ENCODE measurements at regions not wholly inside any gene's neighbourhood (a gene's known extent, or its start where the extent isn't known, plus 50 kb on each side); places are given as distances from the start of the nearest gene placed in this dataset.

GRCh38 chr3:124119056-124119716 is 127.3 kb upstream of the ROPN1 start:
- TF ChIP-seq SPI1 (IDR thresholded peaks at IDR 0.05; ENCODE audit: borderline replicate concordance, low read depth): no peak
- TF ChIP-seq POLR2AphosphoS5 (IDR thresholded peaks at IDR 0.05; ENCODE audit: low read depth): no peak
- no peak for TF ChIP-seq CTCF (IDR thresholded peaks at IDR 0.05; ENCODE audit: insufficient read depth, low read length)
- TF ChIP-seq, protein P1, sequence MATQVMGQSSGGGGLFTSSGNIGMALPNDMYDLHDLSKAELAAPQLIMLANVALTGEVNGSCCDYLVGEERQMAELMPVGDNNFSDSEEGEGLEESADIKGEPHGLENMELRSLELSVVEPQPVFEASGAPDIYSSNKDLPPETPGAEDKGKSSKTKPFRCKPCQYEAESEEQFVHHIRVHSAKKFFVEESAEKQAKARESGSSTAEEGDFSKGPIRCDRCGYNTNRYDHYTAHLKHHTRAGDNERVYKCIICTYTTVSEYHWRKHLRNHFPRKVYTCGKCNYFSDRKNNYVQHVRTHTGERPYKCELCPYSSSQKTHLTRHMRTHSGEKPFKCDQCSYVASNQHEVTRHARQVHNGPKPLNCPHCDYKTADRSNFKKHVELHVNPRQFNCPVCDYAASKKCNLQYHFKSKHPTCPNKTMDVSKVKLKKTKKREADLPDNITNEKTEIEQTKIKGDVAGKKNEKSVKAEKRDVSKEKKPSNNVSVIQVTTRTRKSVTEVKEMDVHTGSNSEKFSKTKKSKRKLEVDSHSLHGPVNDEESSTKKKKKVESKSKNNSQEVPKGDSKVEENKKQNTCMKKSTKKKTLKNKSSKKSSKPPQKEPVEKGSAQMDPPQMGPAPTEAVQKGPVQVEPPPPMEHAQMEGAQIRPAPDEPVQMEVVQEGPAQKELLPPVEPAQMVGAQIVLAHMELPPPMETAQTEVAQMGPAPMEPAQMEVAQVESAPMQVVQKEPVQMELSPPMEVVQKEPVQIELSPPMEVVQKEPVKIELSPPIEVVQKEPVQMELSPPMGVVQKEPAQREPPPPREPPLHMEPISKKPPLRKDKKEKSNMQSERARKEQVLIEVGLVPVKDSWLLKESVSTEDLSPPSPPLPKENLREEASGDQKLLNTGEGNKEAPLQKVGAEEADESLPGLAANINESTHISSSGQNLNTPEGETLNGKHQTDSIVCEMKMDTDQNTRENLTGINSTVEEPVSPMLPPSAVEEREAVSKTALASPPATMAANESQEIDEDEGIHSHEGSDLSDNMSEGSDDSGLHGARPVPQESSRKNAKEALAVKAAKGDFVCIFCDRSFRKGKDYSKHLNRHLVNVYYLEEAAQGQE (IDR thresholded peaks at IDR 0.05; ENCODE audit: insufficient replicate concordance, low read depth): no peak
- no peak for TF ChIP-seq GABPA (IDR thresholded peaks at IDR 0.05; ENCODE audit: low read depth)
- DNase-seq (ENCODE audit: low read depth in 1 of 2, low spot score in 1 of 2): no peak
- Histone ChIP-seq H3K27me3 (ENCODE audit: insufficient read depth, poor library complexity, severe bottlenecking) (peaks cover 2% of the 10 kb centered on the region), H3K27ac (replicated peaks) (no peak overlapping the region), H3K4me3 (replicated peaks; ENCODE audit: insufficient read depth, low read length) (no peak overlapping the region)

GRCh38 chr3:124121379-124122312 is 129.7 kb upstream of the ROPN1 start:
- TF ChIP-seq POLR2AphosphoS5 (IDR thresholded peaks at IDR 0.05; ENCODE audit: low read depth) (no peak), CTCF (IDR thresholded peaks at IDR 0.05; ENCODE audit: insufficient read depth, low read length) (no peak), GABPA (IDR thresholded peaks at IDR 0.05; ENCODE audit: low read depth) (no peak), SPI1 (IDR thresholded peaks at IDR 0.05; ENCODE audit: borderline replicate concordance, low read depth) (no peak)
- TF ChIP-seq, protein P1 (IDR thresholded peaks at IDR 0.05; ENCODE audit: insufficient replicate concordance, low read depth): no peak
- no peak overlapping the region for H3K27ac ChIP-seq (replicated peaks)
- H3K27me3 ChIP-seq (ENCODE audit: insufficient read depth, poor library complexity, severe bottlenecking): peaks cover 2% of the 10 kb centered on the region
- H3K4me3 ChIP-seq (replicated peaks; ENCODE audit: insufficient read depth, low read length): no peak overlapping the region
- DNase-seq (ENCODE audit: low read depth in 1 of 2, low spot score in 1 of 2): no peak

DNA sequence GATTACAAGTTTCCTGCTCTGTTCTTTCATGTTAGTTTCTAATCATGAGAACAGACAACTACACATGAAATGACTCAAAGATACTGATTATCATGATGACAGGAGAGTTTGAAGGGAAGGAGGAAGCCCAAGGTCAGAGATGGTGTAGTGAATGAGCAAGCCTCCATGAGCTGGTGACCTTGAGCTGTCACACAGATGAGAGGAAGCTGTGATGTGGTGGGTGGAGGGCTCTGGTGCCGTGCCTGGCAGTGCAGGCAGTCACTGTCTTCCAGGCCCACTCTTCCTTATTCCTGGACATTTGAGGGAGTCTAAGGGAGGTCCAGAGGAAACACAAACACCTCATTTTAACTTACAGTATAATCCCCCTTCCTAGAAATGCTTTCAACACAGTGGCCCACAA is 133.4 kb upstream of the ROPN1 start:
- DNase-seq (ENCODE audit: low read depth in 1 of 2, low spot score in 1 of 2): no peak
- Histone ChIP-seq H3K27me3 (ENCODE audit: insufficient read depth, poor library complexity, severe bottlenecking) (no peaks in the 10 kb centered on the region), H3K27ac (replicated peaks) (no peak overlapping the region), H3K4me3 (replicated peaks; ENCODE audit: insufficient read depth, low read length) (no peak overlapping the region)
- TF ChIP-seq, protein P1 (IDR thresholded peaks at IDR 0.05; ENCODE audit: insufficient replicate concordance, low read depth): no peak
- TF ChIP-seq CTCF (IDR thresholded peaks at IDR 0.05; ENCODE audit: insufficient read depth, low read length) (no peak), POLR2AphosphoS5 (IDR thresholded peaks at IDR 0.05; ENCODE audit: low read depth) (no peak), SPI1 (IDR thresholded peaks at IDR 0.05; ENCODE audit: borderline replicate concordance, low read depth) (no peak), GABPA (IDR thresholded peaks at IDR 0.05; ENCODE audit: low read depth) (no peak)
